Heart left ventricle (tissue), 13 donors: ENCODE measurements at regions not wholly inside any gene's neighbourhood (a gene's known extent, or its start where the extent isn't known, plus 50 kb on each side); places are given as distances from the start of the nearest gene placed in this dataset.

Experiments
- CTCF ChIP-seq, 12 donors: fragments of 200-600 bp; sonication (generic) in 4 of 12; IDR thresholded peaks; one replicate each; pipeline versions ENCODE4 v1.5.0 to v1.8.0; 2018 to 2022; ENCODE audit warnings: antibody characterized with exemption in 12 of 12, mild to moderate bottlenecking in 5 of 12
- POLR2A ChIP-seq, 2 donors: fragments of 450-650 bp; IDR thresholded peaks; one replicate each; pipeline ENCODE4 v1.6.1; 2017; ENCODE audit warnings: antibody characterized with exemption in 2 of 2, mild to moderate bottlenecking in 2 of 2, moderate library complexity in 2 of 2
- donor health status: ischemic (EF 13 %, LVEDD 7.1; RV severe dilation, severe dysfunction).
- donor health status: DM: no; HTN: yes; CAD: no.
- donor health status: DM: no; HTN: no; CAD: no.
- donor health status: ischemic (EF 25% LVEDD 6.9; RV normal size, moderate dysfunction).
- donor health status: ischemic (EF 25% LVEDD 5.7; RV mildly dilated, moderate dysfunction).
- donor health status: ischemic (EF 35%, LVEDD 5.7; RV mildly dilated, moderate dysfunction).
- donor health status: nonischemic (EF 11% LVEDD 7.7; RV severe dilation, severe dysfunction).
- donor health status: DM: yes; HTN: yes; CAD: no.
- donor health status: PGD.
- donor health status: ischemic (EF 29% LVEDD 5.4; RV normal size, mild dysfunction).
- donor health status: nonischemic (EF 23%, LVEDD 6.1; RV moderate dilation, normal function).

- no peak for TF ChIP-seq POLR2A (IDR thresholded peaks at IDR 0.05)
- no peak for TF ChIP-seq CTCF (IDR thresholded peaks at IDR 0.05)
Observed at GRCh38 chr1:208809876-208810275, 565.7 kb upstream of the PLXNA2 start.
